HL-60 (cell line): ENCODE measurements at regions not wholly inside any gene's neighbourhood (a gene's known extent, or its start where the extent isn't known, plus 50 kb on each side); places are given as distances from the start of the nearest gene placed in this dataset.

Experiments used
- DNase-seq, 2 experiments: peaks; one replicate each; pipeline ENCODE4 v3.0.0-alpha.2; 2010 to 2020; ENCODE audit warnings: low read depth in 1 of 2, low spot score in 1 of 2
- H3K27ac ChIP-seq: fragments of 250-450 bp; sonication (Bioruptor Pico); replicated peaks from 2 replicates; pipeline ENCODE4 v1.5.1; 2020; ENCODE audit warnings: mild to moderate bottlenecking, moderate library complexity
- H3K27me3 ChIP-seq: fragments of 250-450 bp; sonication (Bioruptor Pico); 2 replicates; pipeline ENCODE4 v1.5.1; 2021; ENCODE audit warnings: mild to moderate bottlenecking, moderate library complexity; ENCODE audit not compliant: insufficient read depth, poor library complexity, severe bottlenecking
- H3K4me3 ChIP-seq: replicated peaks from 2 replicates; pipeline ENCODE4 v1.5.1; 2011; ENCODE audit warnings: mild to moderate bottlenecking, control low read depth, low read length; ENCODE audit not compliant: insufficient read depth
- GABPA ChIP-seq: IDR thresholded peaks from 2 replicates; pipeline ENCODE4 v1.6.1; 2012; ENCODE audit warnings: low read depth
- POLR2AphosphoS5 ChIP-seq: IDR thresholded peaks from 2 replicates; pipeline ENCODE4 v1.6.1; 2012; ENCODE audit warnings: low read depth
- SPI1 ChIP-seq: IDR thresholded peaks from 2 replicates; pipeline ENCODE4 v1.6.1; 2012; ENCODE audit warnings: low read depth, mild to moderate bottlenecking, borderline replicate concordance
- TF ChIP-seq, protein P1 (sequence below): IDR thresholded peaks from 2 replicates; pipeline ENCODE4 v1.6.1; 2012; ENCODE audit warnings: low read depth; ENCODE audit not compliant: insufficient replicate concordance
- TF ChIP-seq, protein P2 (sequence below): IDR thresholded peaks from one replicate; pipeline ENCODE4 v1.5.1; 2011; ENCODE audit warnings: low read length, control low read depth, inconsistent platforms; ENCODE audit not compliant: insufficient read depth

DNA sequence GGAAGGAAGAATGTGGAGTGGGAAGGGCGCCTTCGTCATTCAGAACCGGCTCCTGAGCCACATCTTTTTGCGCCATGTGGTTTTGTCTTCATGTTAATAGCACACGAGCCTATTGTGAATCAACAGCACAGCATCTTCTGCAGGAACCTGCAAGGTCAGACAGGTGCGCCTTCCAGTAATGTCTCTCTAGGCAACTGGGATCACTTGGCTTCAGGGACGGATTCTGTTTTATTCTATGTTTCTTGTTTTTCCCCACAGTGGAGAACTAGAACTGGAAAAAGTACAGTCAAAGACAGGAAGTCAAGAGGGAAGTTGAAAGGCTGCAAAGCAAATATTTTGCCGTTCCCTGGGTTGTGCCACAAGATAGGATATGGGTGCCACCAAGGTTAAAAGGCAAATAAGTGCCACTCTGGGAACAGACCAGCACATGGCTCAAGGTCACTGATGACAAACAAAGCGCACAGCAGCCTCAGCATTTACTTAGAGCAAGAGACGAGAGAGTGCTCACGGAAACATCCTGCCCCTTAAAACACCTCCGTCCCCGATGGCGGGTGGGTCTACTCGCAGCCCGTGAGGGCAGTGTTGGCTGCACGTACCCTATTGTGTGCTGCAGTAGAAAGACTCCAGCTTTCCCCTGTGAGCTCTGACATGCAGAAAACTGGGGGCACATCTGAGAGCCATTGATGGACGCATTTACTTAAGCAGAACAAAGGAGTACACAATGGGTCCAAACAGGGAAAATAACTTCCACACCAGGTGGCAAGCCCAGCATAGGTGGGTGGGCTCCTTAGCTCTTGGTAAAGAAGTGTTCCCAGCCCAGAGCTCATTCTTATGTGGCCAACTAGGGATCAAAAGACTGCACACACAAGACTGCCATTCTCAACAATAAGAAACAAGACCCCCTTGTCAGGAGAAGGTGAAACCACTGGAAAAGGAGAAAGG, 107.2 kb upstream of the PARD3B start:
- Histone ChIP-seq H3K4me3 (no peak overlapping the region), H3K27ac (no peak overlapping the region), H3K27me3 (no peaks in the 10 kb centered on the region)
- TF ChIP-seq, protein P1, sequence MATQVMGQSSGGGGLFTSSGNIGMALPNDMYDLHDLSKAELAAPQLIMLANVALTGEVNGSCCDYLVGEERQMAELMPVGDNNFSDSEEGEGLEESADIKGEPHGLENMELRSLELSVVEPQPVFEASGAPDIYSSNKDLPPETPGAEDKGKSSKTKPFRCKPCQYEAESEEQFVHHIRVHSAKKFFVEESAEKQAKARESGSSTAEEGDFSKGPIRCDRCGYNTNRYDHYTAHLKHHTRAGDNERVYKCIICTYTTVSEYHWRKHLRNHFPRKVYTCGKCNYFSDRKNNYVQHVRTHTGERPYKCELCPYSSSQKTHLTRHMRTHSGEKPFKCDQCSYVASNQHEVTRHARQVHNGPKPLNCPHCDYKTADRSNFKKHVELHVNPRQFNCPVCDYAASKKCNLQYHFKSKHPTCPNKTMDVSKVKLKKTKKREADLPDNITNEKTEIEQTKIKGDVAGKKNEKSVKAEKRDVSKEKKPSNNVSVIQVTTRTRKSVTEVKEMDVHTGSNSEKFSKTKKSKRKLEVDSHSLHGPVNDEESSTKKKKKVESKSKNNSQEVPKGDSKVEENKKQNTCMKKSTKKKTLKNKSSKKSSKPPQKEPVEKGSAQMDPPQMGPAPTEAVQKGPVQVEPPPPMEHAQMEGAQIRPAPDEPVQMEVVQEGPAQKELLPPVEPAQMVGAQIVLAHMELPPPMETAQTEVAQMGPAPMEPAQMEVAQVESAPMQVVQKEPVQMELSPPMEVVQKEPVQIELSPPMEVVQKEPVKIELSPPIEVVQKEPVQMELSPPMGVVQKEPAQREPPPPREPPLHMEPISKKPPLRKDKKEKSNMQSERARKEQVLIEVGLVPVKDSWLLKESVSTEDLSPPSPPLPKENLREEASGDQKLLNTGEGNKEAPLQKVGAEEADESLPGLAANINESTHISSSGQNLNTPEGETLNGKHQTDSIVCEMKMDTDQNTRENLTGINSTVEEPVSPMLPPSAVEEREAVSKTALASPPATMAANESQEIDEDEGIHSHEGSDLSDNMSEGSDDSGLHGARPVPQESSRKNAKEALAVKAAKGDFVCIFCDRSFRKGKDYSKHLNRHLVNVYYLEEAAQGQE = no peak
- TF ChIP-seq, protein P2, sequence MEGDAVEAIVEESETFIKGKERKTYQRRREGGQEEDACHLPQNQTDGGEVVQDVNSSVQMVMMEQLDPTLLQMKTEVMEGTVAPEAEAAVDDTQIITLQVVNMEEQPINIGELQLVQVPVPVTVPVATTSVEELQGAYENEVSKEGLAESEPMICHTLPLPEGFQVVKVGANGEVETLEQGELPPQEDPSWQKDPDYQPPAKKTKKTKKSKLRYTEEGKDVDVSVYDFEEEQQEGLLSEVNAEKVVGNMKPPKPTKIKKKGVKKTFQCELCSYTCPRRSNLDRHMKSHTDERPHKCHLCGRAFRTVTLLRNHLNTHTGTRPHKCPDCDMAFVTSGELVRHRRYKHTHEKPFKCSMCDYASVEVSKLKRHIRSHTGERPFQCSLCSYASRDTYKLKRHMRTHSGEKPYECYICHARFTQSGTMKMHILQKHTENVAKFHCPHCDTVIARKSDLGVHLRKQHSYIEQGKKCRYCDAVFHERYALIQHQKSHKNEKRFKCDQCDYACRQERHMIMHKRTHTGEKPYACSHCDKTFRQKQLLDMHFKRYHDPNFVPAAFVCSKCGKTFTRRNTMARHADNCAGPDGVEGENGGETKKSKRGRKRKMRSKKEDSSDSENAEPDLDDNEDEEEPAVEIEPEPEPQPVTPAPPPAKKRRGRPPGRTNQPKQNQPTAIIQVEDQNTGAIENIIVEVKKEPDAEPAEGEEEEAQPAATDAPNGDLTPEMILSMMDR = no peak
- no peak for TF ChIP-seq SPI1
- no peak for TF ChIP-seq POLR2AphosphoS5
- TF ChIP-seq GABPA = no peak
- no peak for DNase-seq

DNA sequence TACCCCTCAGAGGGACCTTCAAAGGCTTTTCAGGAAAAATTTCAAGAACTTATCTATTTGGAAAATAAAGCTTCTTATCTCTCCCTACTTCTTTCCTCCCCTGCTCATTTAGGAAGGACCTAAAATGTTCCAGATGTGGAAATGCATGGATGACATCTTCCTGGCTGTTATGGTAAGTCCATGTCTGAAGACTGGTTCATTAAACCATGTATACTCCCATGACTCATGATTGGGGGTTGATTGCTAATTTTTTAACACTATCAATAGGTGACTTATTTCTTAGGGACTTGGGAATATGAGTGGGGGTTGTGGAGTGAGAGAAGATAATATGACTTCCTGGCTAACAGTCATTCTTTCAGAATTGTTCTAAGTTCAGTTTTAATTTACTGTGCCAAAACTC, 104.0 kb upstream of the PARD3B start:
- TF ChIP-seq, protein P1 = no peak
- TF ChIP-seq SPI1 (no peak), POLR2AphosphoS5 (no peak), GABPA (no peak)
- TF ChIP-seq, protein P2 = no peak
- no peak for DNase-seq
- no peaks in the 10 kb centered on the region for H3K27me3 ChIP-seq
- no peak overlapping the region for H3K4me3 ChIP-seq
- H3K27ac ChIP-seq = no peak overlapping the region

DNA sequence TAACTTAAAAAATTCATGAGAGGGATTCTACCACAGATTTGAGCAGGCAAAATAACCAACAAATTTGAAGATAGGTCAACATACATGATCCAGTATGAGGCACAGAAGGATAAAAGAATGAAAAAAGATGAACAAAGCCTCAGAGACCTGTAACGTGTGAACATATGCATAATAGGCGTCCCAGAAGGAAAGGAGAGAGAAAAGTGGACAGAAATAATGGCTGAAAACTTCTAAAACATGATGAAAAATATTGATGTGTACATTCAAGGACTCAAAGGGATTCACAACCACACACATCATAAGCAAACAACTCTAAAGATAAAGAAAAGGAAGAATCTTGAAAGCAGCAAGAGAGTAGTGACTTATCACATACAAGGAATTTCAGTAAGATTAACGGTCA, 100.1 kb upstream of the PARD3B start:
- no peak overlapping the region for H3K4me3 ChIP-seq
- DNase-seq = no peak
- no peak overlapping the region for H3K27ac ChIP-seq
- H3K27me3 ChIP-seq = no peaks in the 10 kb centered on the region
- no peak for TF ChIP-seq SPI1
- TF ChIP-seq GABPA = no peak
- TF ChIP-seq, protein P2 = no peak
- TF ChIP-seq POLR2AphosphoS5 = no peak
- TF ChIP-seq, protein P1 = no peak
